ENCODE measurements at regions not wholly inside any gene's neighbourhood (a gene's known extent, or its start where the extent isn't known, plus 50 kb on each side); places are given as distances from the start of the nearest gene placed in this dataset.

DNA sequence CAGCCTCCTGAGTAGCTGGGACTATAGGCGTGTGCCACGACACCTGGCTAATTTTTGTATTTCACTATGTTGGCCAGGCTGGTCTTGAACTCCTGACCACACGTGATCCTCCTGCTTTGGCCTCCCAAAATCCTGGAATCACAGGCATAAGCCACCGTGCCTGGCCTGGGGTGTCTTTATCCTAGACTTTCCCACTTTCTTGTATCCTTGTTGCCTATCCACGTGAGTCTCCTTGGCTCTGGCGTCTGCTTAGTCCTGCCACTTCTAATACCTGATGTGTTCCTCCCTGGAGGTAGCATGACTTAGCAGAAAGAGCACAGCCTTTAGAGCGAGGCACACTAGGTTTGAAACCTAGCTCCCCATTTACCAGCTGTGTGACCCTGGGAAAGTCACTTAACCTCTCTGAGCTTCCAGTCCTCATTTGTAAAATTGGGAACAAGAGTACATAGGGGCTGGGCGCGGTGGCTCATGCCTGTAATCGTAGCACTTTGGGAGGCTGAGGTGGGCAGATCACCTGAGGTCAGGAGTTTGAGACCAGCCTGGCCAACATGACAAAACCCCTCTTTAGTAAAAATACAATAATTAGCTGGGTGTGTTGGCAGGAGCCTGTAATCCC is 344.6 kb downstream of the TYW1 start:
- Mint-ChIP-seq H3K36me3 (ENCODE audit: unreplicated experiment) (peaks cover 9% of the 10 kb centered on the region), H3K9me3 (ENCODE audit: unreplicated experiment) (no peaks in the 10 kb centered on the region), H3K4me1 (ENCODE audit: low read depth, unreplicated experiment) (peaks cover 5% of the 10 kb centered on the region), H3K27ac (ENCODE audit: unreplicated experiment) (no peak overlapping the region), H3K4me3 (ENCODE audit: unreplicated experiment) (no peak overlapping the region), H3K27me3 (ENCODE audit: unreplicated experiment) (no peaks in the 10 kb centered on the region)
- DNase-seq: no peak
- TF ChIP-seq, protein P1, sequence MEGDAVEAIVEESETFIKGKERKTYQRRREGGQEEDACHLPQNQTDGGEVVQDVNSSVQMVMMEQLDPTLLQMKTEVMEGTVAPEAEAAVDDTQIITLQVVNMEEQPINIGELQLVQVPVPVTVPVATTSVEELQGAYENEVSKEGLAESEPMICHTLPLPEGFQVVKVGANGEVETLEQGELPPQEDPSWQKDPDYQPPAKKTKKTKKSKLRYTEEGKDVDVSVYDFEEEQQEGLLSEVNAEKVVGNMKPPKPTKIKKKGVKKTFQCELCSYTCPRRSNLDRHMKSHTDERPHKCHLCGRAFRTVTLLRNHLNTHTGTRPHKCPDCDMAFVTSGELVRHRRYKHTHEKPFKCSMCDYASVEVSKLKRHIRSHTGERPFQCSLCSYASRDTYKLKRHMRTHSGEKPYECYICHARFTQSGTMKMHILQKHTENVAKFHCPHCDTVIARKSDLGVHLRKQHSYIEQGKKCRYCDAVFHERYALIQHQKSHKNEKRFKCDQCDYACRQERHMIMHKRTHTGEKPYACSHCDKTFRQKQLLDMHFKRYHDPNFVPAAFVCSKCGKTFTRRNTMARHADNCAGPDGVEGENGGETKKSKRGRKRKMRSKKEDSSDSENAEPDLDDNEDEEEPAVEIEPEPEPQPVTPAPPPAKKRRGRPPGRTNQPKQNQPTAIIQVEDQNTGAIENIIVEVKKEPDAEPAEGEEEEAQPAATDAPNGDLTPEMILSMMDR (IDR thresholded peaks at IDR 0.05; ENCODE audit: partially characterized antibody, unreplicated experiment): no peak

DNA sequence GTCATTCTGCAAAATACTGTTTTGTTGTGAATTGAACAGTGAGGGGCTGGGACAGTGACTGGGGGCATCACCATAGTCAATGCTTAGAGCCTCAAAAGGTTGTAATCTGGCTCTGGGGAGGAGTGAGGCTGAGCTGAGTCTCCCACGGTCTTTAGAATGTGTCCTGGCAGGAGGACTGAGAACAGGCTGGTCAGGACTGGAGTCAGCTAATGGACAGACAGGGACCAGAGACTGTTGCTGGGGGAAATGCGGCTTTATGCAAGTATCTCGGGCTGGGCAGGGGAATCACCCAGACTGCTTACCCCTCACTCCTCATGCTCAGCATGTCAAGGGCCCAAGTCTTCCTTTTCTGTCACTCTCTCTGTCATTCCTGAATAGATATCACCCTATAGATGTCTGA is 346.5 kb downstream of the TYW1 start:
- H3K4me3 Mint-ChIP-seq (ENCODE audit: unreplicated experiment): no peak overlapping the region
- H3K27me3 Mint-ChIP-seq (ENCODE audit: unreplicated experiment): no peaks in the 10 kb centered on the region
- no peak for DNase-seq
- TF ChIP-seq, protein P1 (IDR thresholded peaks at IDR 0.05; ENCODE audit: partially characterized antibody, unreplicated experiment): no peak
- H3K27ac Mint-ChIP-seq (ENCODE audit: unreplicated experiment): no peak overlapping the region
- peaks cover 9% of the 10 kb centered on the region for H3K36me3 Mint-ChIP-seq (ENCODE audit: unreplicated experiment)
- peaks cover 5% of the 10 kb centered on the region for H3K4me1 Mint-ChIP-seq (ENCODE audit: low read depth, unreplicated experiment)
- no peaks in the 10 kb centered on the region for H3K9me3 Mint-ChIP-seq (ENCODE audit: unreplicated experiment)

- Mint-ChIP-seq H3K4me3 (ENCODE audit: unreplicated experiment) (no peak overlapping the region), H3K27me3 (ENCODE audit: unreplicated experiment) (no peaks in the 10 kb centered on the region), H3K4me1 (ENCODE audit: low read depth, unreplicated experiment) (peaks cover 5% of the 10 kb centered on the region), H3K36me3 (ENCODE audit: unreplicated experiment) (peaks cover 9% of the 10 kb centered on the region), H3K27ac (ENCODE audit: unreplicated experiment) (no peak overlapping the region), H3K9me3 (ENCODE audit: unreplicated experiment) (no peaks in the 10 kb centered on the region)
- TF ChIP-seq, protein P1 (IDR thresholded peaks at IDR 0.05; ENCODE audit: partially characterized antibody, unreplicated experiment): no peak
- peak; percentile 43 for DNase-seq
Observed at GRCh38 chr7:67343572-67343971, 346.9 kb downstream of the TYW1 start.

DNA sequence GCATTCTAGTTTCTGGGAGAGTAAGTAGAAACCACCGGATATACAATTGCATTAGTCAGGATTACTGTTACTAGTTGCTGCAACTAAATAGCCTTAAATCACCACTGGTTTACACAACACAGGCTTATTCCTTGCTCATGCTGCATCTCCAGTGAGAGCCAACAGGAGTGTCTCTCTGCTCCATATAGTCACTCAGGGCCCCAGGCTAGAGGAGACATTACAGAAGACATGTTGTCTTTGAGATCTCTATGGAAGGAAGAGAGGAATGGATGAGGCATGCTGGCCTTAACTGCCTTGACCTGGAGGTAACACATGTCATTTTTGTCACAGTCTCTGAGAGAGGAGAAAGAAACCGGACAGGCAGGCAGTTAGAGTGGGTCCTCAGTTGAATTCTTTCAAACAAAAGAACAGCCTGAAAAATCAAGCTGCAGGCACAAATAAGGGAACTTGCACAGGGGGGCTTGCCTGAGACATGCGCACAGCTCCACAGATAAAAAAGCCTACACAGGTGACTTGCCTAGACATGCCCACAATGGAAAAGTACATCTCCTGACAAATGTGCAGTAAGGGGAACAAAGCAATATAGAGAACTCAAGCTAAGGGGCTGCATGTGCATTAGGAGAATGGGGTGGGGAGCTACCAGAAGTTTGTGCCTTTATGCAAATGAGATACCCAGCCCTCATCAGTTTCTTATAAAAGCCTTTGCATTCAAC is 348.0 kb downstream of the TYW1 start:
- no peak for DNase-seq
- TF ChIP-seq, protein P1 (IDR thresholded peaks at IDR 0.05; ENCODE audit: partially characterized antibody, unreplicated experiment): no peak
- H3K9me3 Mint-ChIP-seq (ENCODE audit: unreplicated experiment): no peaks in the 10 kb centered on the region
- H3K4me3 Mint-ChIP-seq (ENCODE audit: unreplicated experiment): no peak overlapping the region
- peaks cover 5% of the 10 kb centered on the region for H3K4me1 Mint-ChIP-seq (ENCODE audit: low read depth, unreplicated experiment)
- peaks cover 9% of the 10 kb centered on the region for H3K36me3 Mint-ChIP-seq (ENCODE audit: unreplicated experiment)
- H3K27me3 Mint-ChIP-seq (ENCODE audit: unreplicated experiment): no peaks in the 10 kb centered on the region
- H3K27ac Mint-ChIP-seq (ENCODE audit: unreplicated experiment): no peak overlapping the region

- Mint-ChIP-seq H3K27me3 (ENCODE audit: unreplicated experiment) (no peaks in the 10 kb centered on the region), H3K4me1 (ENCODE audit: low read depth, unreplicated experiment) (peaks cover 5% of the 10 kb centered on the region), H3K4me3 (ENCODE audit: unreplicated experiment) (no peak overlapping the region), H3K9me3 (ENCODE audit: unreplicated experiment) (no peaks in the 10 kb centered on the region), H3K36me3 (ENCODE audit: unreplicated experiment) (peaks cover 9% of the 10 kb centered on the region), H3K27ac (ENCODE audit: unreplicated experiment) (no peak overlapping the region)
- no peak for DNase-seq
- TF ChIP-seq, protein P1 (IDR thresholded peaks at IDR 0.05; ENCODE audit: partially characterized antibody, unreplicated experiment): no peak
Observed at GRCh38 chr7:67346126-67346525, 349.5 kb downstream of the TYW1 start.
